Subcutaneous abdominal adipose tissue (tissue), 5 donors: ENCODE measurements at regions not wholly inside any gene's neighbourhood (a gene's known extent, or its start where the extent isn't known, plus 50 kb on each side); places are given as distances from the start of the nearest gene placed in this dataset.

Experiments
- H3K27ac ChIP-seq: one replicate; pipeline ENCODE4 v1.7.0; 2013; ENCODE audit warnings: low read depth, mild to moderate bottlenecking, inconsistent platforms, low read length, moderate library complexity
- H3K27me3 ChIP-seq, 5 donors: one replicate each; pipeline ENCODE4 v1.7.0; 2013; ENCODE audit warnings: low read length in 5 of 5, inconsistent platforms in 1 of 5; ENCODE audit not compliant: control insufficient read depth in 5 of 5, insufficient read depth in 4 of 5
- H3K36me3 ChIP-seq, 5 donors: one replicate each; pipeline ENCODE4 v1.7.0; 2013; ENCODE audit warnings: low read length in 5 of 5; ENCODE audit not compliant: control insufficient read depth in 5 of 5, insufficient read depth in 5 of 5
- H3K4me1 ChIP-seq, 5 donors: one replicate each; pipeline ENCODE4 v1.7.0; 2013; ENCODE audit warnings: low read length in 5 of 5, mild to moderate bottlenecking in 3 of 5, moderate library complexity in 1 of 5; ENCODE audit not compliant: control insufficient read depth in 5 of 5, insufficient read depth in 5 of 5
- H3K4me3 ChIP-seq, 5 donors: one replicate each; pipeline ENCODE4 v1.7.0; 2013; ENCODE audit warnings: low read length in 5 of 5, low read depth in 1 of 5
- H3K9ac ChIP-seq, 5 donors: one replicate each; pipeline ENCODE4 v1.7.0; 2013; ENCODE audit warnings: low read length in 5 of 5, mild to moderate bottlenecking in 4 of 5, moderate library complexity in 3 of 5
- H3K9me3 ChIP-seq, 5 donors: one replicate each; pipeline ENCODE4 v1.7.0; 2013; ENCODE audit warnings: low read length in 5 of 5; ENCODE audit not compliant: control insufficient read depth in 5 of 5
- donor health status: healthy.
- donor health status: healthy.
- donor health status: healthy.
- donor health status: healthy.
- donor health status: healthy.

GRCh38 chr4:177671845-177672244, 229.6 kb upstream of the AGA start:
- H3K36me3 ChIP-seq = no peaks in the 10 kb centered on the region
- H3K27ac ChIP-seq = no peak overlapping the region
- no peaks in the 10 kb centered on the region for H3K27me3 ChIP-seq
- no peak overlapping the region for H3K9ac ChIP-seq
- H3K9me3 ChIP-seq = no peaks in the 10 kb centered on the region
- no peaks in the 10 kb centered on the region for H3K4me1 ChIP-seq
- H3K4me3 ChIP-seq = no peak overlapping the region

- H3K27me3 ChIP-seq = no peaks in the 10 kb centered on the region
- H3K9ac ChIP-seq = no peak overlapping the region
- H3K27ac ChIP-seq = no peak overlapping the region
- no peak overlapping the region for H3K4me3 ChIP-seq
- no peaks in the 10 kb centered on the region for H3K9me3 ChIP-seq
- H3K36me3 ChIP-seq = no peaks in the 10 kb centered on the region
- H3K4me1 ChIP-seq = no peaks in the 10 kb centered on the region
These were observed 231.8 kb upstream of the AGA start for GRCh38 chr4:177673985-177674489.

GRCh38 chr4:177680308-177680707, 238.1 kb upstream of the AGA start:
- no peaks in the 10 kb centered on the region for H3K4me1 ChIP-seq
- H3K27me3 ChIP-seq = no peaks in the 10 kb centered on the region
- no peak overlapping the region for H3K9ac ChIP-seq
- H3K4me3 ChIP-seq = no peak overlapping the region
- H3K36me3 ChIP-seq = no peaks in the 10 kb centered on the region
- H3K27ac ChIP-seq = no peak overlapping the region
- H3K9me3 ChIP-seq = no peaks in the 10 kb centered on the region

GRCh38 chr4:177681902-177682301, 239.7 kb upstream of the AGA start:
- H3K4me1 ChIP-seq = no peaks in the 10 kb centered on the region
- H3K27me3 ChIP-seq = no peaks in the 10 kb centered on the region
- no peaks in the 10 kb centered on the region for H3K9me3 ChIP-seq
- no peak overlapping the region for H3K27ac ChIP-seq
- H3K36me3 ChIP-seq = no peaks in the 10 kb centered on the region
- H3K9ac ChIP-seq = no peak overlapping the region
- no peak overlapping the region for H3K4me3 ChIP-seq

- H3K27me3 ChIP-seq = no peaks in the 10 kb centered on the region
- H3K4me1 ChIP-seq = no peaks in the 10 kb centered on the region
- H3K9me3 ChIP-seq = no peaks in the 10 kb centered on the region
- no peaks in the 10 kb centered on the region for H3K36me3 ChIP-seq
- no peak overlapping the region for H3K9ac ChIP-seq
- no peak overlapping the region for H3K4me3 ChIP-seq
- no peak overlapping the region for H3K27ac ChIP-seq
These were observed 244.9 kb upstream of the AGA start for GRCh38 chr4:177687117-177687516.

- H3K9me3 ChIP-seq = no peaks in the 10 kb centered on the region
- H3K27me3 ChIP-seq = no peaks in the 10 kb centered on the region
- no peak overlapping the region for H3K9ac ChIP-seq
- no peaks in the 10 kb centered on the region for H3K4me1 ChIP-seq
- H3K27ac ChIP-seq = no peak overlapping the region
- H3K36me3 ChIP-seq = no peaks in the 10 kb centered on the region
- H3K4me3 ChIP-seq = no peak overlapping the region
These were observed 250.7 kb upstream of the AGA start for GRCh38 chr4:177692907-177693306.

GRCh38 chr4:177696438-177696966, 254.3 kb upstream of the AGA start:
- Histone ChIP-seq H3K9me3 (no peaks in the 10 kb centered on the region), H3K27me3 (no peaks in the 10 kb centered on the region), H3K27ac (no peak overlapping the region), H3K36me3 (no peaks in the 10 kb centered on the region), H3K4me3 (no peak overlapping the region), H3K4me1 (no peaks in the 10 kb centered on the region), H3K9ac (no peak overlapping the region)

- H3K4me1 ChIP-seq = no peaks in the 10 kb centered on the region
These were observed 257.4 kb upstream of the AGA start for GRCh38 chr4:177699365-177700213.

GRCh38 chr4:177706916-177707315, 264.7 kb upstream of the AGA start:
- no peak overlapping the region for H3K27ac ChIP-seq

More at GRCh38 chr4:177699365-177700213, 257.4 kb upstream of the AGA start:
- no peaks in the 10 kb centered on the region for H3K27me3 ChIP-seq
- no peak overlapping the region for H3K27ac ChIP-seq
- H3K36me3 ChIP-seq = no peaks in the 10 kb centered on the region
- H3K9ac ChIP-seq = no peak overlapping the region
- no peaks in the 10 kb centered on the region for H3K9me3 ChIP-seq
- no peak overlapping the region for H3K4me3 ChIP-seq

GRCh38 chr4:177713454-177713853, 271.2 kb upstream of the AGA start:
- Histone ChIP-seq H3K27me3 (no peaks in the 10 kb centered on the region), H3K27ac (no peak overlapping the region), H3K36me3 (no peaks in the 10 kb centered on the region), H3K4me3 (no peak overlapping the region), H3K9me3 (no peaks in the 10 kb centered on the region), H3K9ac (no peak overlapping the region), H3K4me1 (no peaks in the 10 kb centered on the region)

More at GRCh38 chr4:177706916-177707315, 264.7 kb upstream of the AGA start:
- no peak overlapping the region for H3K9ac ChIP-seq
- no peaks in the 10 kb centered on the region for H3K27me3 ChIP-seq
- H3K36me3 ChIP-seq = no peaks in the 10 kb centered on the region
- no peaks in the 10 kb centered on the region for H3K4me1 ChIP-seq
- H3K9me3 ChIP-seq = no peaks in the 10 kb centered on the region
- H3K4me3 ChIP-seq = no peak overlapping the region
